CD14-positive monocyte (primary cell): ENCODE measurements at regions not wholly inside any gene's neighbourhood (a gene's known extent, or its start where the extent isn't known, plus 50 kb on each side); places are given as distances from the start of the nearest gene placed in this dataset.

Experiments used
- DNase-seq, 3 donors: peaks; one replicate each; pipeline ENCODE4 v3.0.0-alpha.2; 2011 to 2022
- H2AFZ ChIP-seq: 2 replicates; pipeline ENCODE4 v1.6.0; 2012; ENCODE audit warnings: mild to moderate bottlenecking, low read depth, low read length, inconsistent platforms; ENCODE audit not compliant: insufficient read depth, poor library complexity, severe bottlenecking
- H3K27ac ChIP-seq, 2 donors: 1 replicate in 1 of 2; 2 replicates in 1 of 2; pipeline ENCODE4 v1.5.1; 2012 to 2013; ENCODE audit warnings: low read length in 2 of 2, control low read depth in 1 of 2, inconsistent platforms in 1 of 2, low read depth in 1 of 2, mild to moderate bottlenecking in 1 of 2
- H3K27me3 ChIP-seq, 2 donors: one replicate each; pipeline versions ENCODE4 v1.6.0 to v1.6.1; 2011 to 2013; ENCODE audit warnings: low read length in 2 of 2; ENCODE audit not compliant: control insufficient read depth in 2 of 2, insufficient read depth in 2 of 2
- H3K36me3 ChIP-seq, 2 donors: replicated peaks in 1 of 2; 1 replicate in 1 of 2; 2 replicates in 1 of 2; pipeline versions ENCODE4 v1.5.1 to v1.6.1; 2012 to 2013; ENCODE audit warnings: low read length in 2 of 2, control low read depth in 1 of 2, inconsistent platforms in 1 of 2, mild to moderate bottlenecking in 1 of 2; ENCODE audit not compliant: insufficient read depth in 2 of 2, control insufficient read depth in 1 of 2
- H3K4me1 ChIP-seq, 2 donors: 1 replicate in 1 of 2; 2 replicates in 1 of 2; pipeline versions ENCODE4 v1.5.1 to v1.6.1; 2012 to 2013; ENCODE audit warnings: low read length in 2 of 2, control low read depth in 1 of 2, inconsistent platforms in 1 of 2, mild to moderate bottlenecking in 1 of 2, moderate library complexity in 1 of 2; ENCODE audit not compliant: insufficient read depth in 2 of 2, control insufficient read depth in 1 of 2
- H3K4me2 ChIP-seq: replicated peaks from 2 replicates; pipeline ENCODE3; 2012; ENCODE audit warnings: low read length, moderate library complexity, mild to moderate bottlenecking; ENCODE audit not compliant: poor library complexity, severe bottlenecking; ENCODE audit errors: extremely low read depth
- H3K4me3 ChIP-seq, 3 experiments: fragments of 200-600 bp in 1 of 3; sonication (generic) in 1 of 3; replicated peaks in 1 of 3; 1 replicate in 2 of 3; 2 replicates in 1 of 3; pipeline ENCODE4 v1.5.1; 2011 to 2013; ENCODE audit warnings: low read length in 3 of 3, mild to moderate bottlenecking in 3 of 3, control low read depth in 2 of 3, low read depth in 2 of 3, inconsistent platforms in 1 of 3, moderate library complexity in 1 of 3
- H3K79me2 ChIP-seq: 2 replicates; pipeline ENCODE4 v1.6.0; 2012; ENCODE audit warnings: mild to moderate bottlenecking, control low read depth, inconsistent platforms, low read length, moderate library complexity; ENCODE audit not compliant: insufficient read depth
- H3K9ac ChIP-seq: 2 replicates; pipeline ENCODE4 v1.6.0; 2017; ENCODE audit warnings: low read length, mild to moderate bottlenecking; ENCODE audit not compliant: insufficient read depth, poor library complexity, severe bottlenecking
- H3K9me3 ChIP-seq, 2 donors: replicated peaks in 1 of 2; 1 replicate in 1 of 2; 2 replicates in 1 of 2; pipeline versions ENCODE4 v1.5.1 to v1.6.1; 2012 to 2013; ENCODE audit warnings: low read length in 2 of 2, control low read depth in 1 of 2; ENCODE audit not compliant: control insufficient read depth in 1 of 2, insufficient read depth in 1 of 2
- H4K20me1 ChIP-seq: 2 replicates; pipeline ENCODE4 v1.6.0; 2012; ENCODE audit warnings: mild to moderate bottlenecking, low read length, control low read depth, moderate library complexity; ENCODE audit not compliant: insufficient read depth
- H3K27ac Mint-ChIP-seq, 7 donors: one replicate each; pipeline ENCODE4 v1.8.0; 2020; ENCODE audit warnings: mild to moderate bottlenecking in 7 of 7, mixed read lengths in 7 of 7, moderate library complexity in 6 of 7, inconsistent platforms in 2 of 7
- H3K27me3 Mint-ChIP-seq, 3 donors: one replicate each; pipeline ENCODE4 v1.8.0; 2021 to 2022; ENCODE audit warnings: low read depth in 3 of 3, mild to moderate bottlenecking in 3 of 3, mixed read lengths in 3 of 3, moderate library complexity in 3 of 3, inconsistent platforms in 1 of 3
- H3K36me3 Mint-ChIP-seq, 2 donors: one replicate each; pipeline ENCODE4 v1.8.0; 2020; ENCODE audit warnings: mixed read lengths in 2 of 2, inconsistent platforms in 1 of 2, mild to moderate bottlenecking in 1 of 2
- H3K4me1 Mint-ChIP-seq: one replicate; pipeline ENCODE4 v1.8.0; 2020; ENCODE audit warnings: mild to moderate bottlenecking, mixed read lengths
- H3K4me3 Mint-ChIP-seq, 2 donors: one replicate each; pipeline ENCODE4 v1.8.0; 2020; ENCODE audit warnings: mild to moderate bottlenecking in 2 of 2, mixed read lengths in 2 of 2, moderate library complexity in 1 of 2
- H3K9me3 Mint-ChIP-seq, 7 donors: one replicate each; pipeline ENCODE4 v1.8.0; 2020 to 2022; ENCODE audit warnings: mixed read lengths in 7 of 7, mild to moderate bottlenecking in 6 of 7, moderate library complexity in 6 of 7, inconsistent platforms in 2 of 7
- CTCF ChIP-seq: fragments of 200-600 bp; IDR thresholded peaks from one replicate; pipeline ENCODE4 v1.8.0; 2022; ENCODE audit warnings: antibody characterized with exemption, mild to moderate bottlenecking
- WGBS: methylation state at CpG from one replicate; pipeline ENCODE4 v1.1.5; 2013; ENCODE audit warnings: missing lambda C conversion rate; ENCODE audit not compliant: insufficient coverage; 5-methylcytosine and 5-hydroxymethylcytosine counted together
- intact Hi-C, 2 donors: fragments of 100-400 bp; cut with micrococcal nuclease; formaldehyde crosslinking; loops; one replicate each; pipeline versions ENCODE4 v1.15.0 to v1.15.1; 2023

- intact Hi-C loops: no loop called here
- no peaks in the 10 kb centered on the region for H3K36me3 ChIP-seq
- Mint-ChIP-seq H3K4me1 (peaks cover 6% of the 10 kb centered on the region), H3K9me3 (peaks cover 0 to 4% (median 0%) of the 10 kb centered on the region in 7 donors), H3K36me3 (no peaks in the 10 kb centered on the region), H3K27ac (no peak overlapping the region), H3K27me3 (peaks cover 0 to 5% (median 0%) of the 10 kb centered on the region in 3 donors), H3K4me3 (no peak overlapping the region)
- no peaks in the 10 kb centered on the region for H3K27me3 ChIP-seq
- no peaks in the 10 kb centered on the region for H4K20me1 ChIP-seq
- H3K4me2 ChIP-seq: no peak overlapping the region
- no peaks in the 10 kb centered on the region for H3K9me3 ChIP-seq
- H3K79me2 ChIP-seq: no peaks in the 10 kb centered on the region
- no peak for TF ChIP-seq CTCF
- WGBS: 94% methylated on average over 10 of the region's 10 CpGs
- H3K9ac ChIP-seq: no peak overlapping the region
- no peak for DNase-seq
- no peak overlapping the region for H3K27ac ChIP-seq
- no peak overlapping the region for H3K4me3 ChIP-seq
- H2AFZ ChIP-seq: no peak overlapping the region
- peaks cover 0 to 3% of the 10 kb centered on the region in 2 donors for H3K4me1 ChIP-seq
These were observed 196.1 kb upstream of the TLE3 start for GRCh38 chr15:70293591-70294470.

GRCh38 chr15:70293138-70293537 is 195.4 kb upstream of the TLE3 start:
- Histone ChIP-seq H3K79me2 (no peaks in the 10 kb centered on the region), H3K4me3 (no peak overlapping the region), H2AFZ (no peak overlapping the region), H3K36me3 (no peaks in the 10 kb centered on the region), H3K9ac (no peak overlapping the region), H3K4me1 (peaks cover 0 to 3% of the 10 kb centered on the region in 2 donors), H3K27me3 (no peaks in the 10 kb centered on the region), H3K4me2 (no peak overlapping the region), H3K27ac (no peak overlapping the region), H3K9me3 (no peaks in the 10 kb centered on the region), H4K20me1 (no peaks in the 10 kb centered on the region)
- Mint-ChIP-seq H3K27me3 (peaks cover 0 to 5% (median 0%) of the 10 kb centered on the region in 3 donors), H3K27ac (no peak overlapping the region), H3K4me1 (peaks cover 6% of the 10 kb centered on the region), H3K36me3 (no peaks in the 10 kb centered on the region), H3K9me3 (peaks cover 0 to 4% (median 0%) of the 10 kb centered on the region in 7 donors), H3K4me3 (no peak overlapping the region)
- DNase-seq: no peak
- no CpG with 5 or more reads among the region's 1 CpG for WGBS
- intact Hi-C loops: no loop called here
- TF ChIP-seq CTCF: no peak
